ENCODE measurements at regions not wholly inside any gene's neighbourhood (a gene's known extent, or its start where the extent isn't known, plus 50 kb on each side); places are given as distances from the start of the nearest gene placed in this dataset.

DNA sequence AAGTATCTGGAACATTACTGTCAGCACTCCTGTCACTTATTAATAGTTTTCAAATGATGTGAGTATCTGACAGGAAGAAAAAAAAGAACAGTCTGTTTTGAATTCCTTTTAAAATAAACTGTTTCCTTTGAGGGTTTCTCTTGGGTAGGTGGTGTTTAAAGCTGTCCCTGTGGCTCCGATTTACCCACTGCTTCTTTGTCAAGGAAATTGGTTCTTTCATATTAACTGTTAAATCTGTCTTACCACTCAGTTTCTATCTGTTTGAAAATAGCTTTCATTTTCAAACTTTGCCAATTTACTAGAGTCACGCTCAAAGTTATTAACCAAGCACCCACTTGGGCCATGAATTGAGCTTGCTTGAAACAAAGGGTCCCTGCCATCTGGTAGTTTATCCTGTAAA is 614.6 kb upstream of the NXPH2 start:
- DNase-seq, result no peak

DNA sequence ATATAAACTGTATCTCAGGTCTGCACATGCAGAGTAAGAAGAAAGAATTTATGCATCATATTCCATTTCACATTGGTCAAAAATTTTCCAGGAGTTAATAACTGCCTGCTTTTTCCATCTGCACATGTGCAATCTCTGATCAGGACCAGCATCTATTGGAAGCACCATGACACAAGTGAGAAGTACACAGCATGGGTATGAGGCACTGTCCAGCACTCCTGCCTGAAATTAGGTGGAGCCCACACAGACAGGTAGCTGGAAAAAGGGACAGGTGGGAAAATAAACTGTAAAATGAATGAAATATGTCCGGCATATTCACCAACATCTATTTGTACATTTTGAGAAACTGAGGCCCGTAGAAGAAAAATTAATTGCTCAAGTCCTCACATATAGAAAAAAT is 609.2 kb upstream of the NXPH2 start:
- no peak for DNase-seq

DNA sequence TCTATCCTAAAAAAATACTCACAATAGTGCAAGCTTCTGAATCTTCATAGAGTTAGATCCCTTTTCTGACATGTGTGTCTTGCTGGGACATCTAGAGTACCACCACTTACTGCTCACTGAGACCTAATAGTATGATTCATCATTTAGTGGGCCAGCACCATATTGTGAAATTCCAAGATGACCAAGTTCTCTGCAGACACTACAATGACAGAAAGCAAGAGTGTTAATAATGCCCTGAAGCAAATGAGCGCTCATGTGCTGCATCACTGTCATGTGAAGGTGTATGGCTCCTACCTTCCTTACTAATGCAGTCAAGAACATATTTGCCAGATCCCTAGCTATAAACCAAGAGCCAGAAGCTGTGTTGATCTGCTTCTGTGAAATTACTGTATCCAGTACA is 606.2 kb upstream of the NXPH2 start:
- DNase-seq, result no peak

DNA sequence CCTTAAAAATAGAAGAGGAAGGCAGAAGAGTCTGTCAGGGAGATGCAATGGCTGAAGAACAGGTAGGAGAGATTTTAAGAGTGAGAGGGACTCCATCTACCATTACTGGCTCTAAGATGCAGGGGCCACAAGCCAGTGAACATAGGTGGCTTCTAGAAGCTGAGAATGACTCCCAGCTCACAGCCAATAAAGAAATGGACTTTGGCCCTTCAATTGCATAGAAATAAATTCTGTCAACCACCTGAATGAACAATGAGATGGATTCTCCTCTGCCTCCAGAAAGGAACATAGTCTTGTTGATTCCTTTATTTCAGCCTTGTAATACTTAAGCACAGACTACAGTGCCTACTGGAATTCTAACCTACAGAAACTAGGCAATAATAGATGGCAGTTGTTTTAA is 603.3 kb upstream of the NXPH2 start:
- DNase-seq, result no peak

DNA sequence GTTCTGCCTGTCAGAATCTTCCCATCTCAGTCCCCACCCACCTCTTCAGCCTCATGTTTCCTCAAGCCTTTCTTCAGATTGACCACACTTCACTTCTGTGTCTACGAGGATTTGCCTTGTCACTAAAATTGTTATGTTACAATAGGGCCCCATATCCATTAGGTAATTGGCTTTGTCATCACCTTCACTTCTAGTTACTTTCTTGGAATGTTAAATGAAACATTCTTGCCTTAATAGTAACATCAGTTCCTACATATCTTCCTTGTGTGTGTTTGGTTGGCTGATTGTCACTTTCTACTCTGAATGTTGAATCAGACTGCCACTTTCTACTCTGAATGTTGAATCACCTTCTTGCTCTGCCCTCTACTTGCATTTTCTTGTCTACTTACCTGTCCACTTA is 599.9 kb upstream of the NXPH2 start:
- no peak for DNase-seq

DNA sequence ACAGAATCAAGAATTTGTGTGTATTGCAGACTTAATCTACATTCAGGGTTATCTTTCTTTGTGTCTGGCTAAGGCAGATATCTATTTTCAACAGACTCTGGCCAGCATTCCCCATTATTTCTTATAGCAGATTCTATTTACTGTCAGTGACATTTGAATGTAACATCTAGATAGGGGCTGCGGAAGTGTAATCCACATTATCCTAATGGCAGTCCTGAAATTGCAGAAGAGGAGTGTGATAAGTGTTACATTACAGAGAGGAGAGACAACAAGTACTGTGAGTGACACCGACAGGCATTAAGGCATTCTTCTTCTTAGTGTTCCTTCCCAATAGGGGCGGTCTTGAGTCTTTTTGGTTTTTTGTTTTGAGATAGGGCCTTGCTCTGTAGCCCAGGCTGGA is 598.2 kb upstream of the NXPH2 start:
- no peak for DNase-seq

DNA sequence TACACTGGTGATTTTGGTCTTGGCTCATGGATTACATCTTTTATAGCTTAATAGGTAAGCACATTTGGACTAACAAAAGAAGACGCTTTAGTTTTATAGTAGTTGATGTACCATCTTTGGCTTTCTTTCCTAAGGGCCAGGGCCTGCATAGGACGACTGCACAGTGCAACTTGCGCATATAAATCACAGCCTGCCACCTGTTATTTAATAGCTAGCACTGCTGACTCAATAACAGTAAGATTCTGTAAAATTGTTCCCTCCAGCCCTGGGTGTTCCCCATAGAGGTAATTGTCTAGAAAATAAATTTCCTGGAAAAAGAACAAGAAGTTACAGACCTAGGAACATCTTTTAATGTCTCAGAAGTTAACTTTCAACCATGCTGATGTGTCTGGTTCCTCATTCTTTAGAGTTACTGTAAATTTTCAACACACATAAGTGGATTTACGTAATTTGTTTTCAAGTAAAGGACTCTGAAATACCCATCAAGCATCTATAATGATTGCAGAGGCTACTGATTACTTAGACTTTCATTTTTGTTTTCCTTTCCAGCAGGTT is 594.2 kb upstream of the NXPH2 start:
- no peak for DNase-seq

DNA sequence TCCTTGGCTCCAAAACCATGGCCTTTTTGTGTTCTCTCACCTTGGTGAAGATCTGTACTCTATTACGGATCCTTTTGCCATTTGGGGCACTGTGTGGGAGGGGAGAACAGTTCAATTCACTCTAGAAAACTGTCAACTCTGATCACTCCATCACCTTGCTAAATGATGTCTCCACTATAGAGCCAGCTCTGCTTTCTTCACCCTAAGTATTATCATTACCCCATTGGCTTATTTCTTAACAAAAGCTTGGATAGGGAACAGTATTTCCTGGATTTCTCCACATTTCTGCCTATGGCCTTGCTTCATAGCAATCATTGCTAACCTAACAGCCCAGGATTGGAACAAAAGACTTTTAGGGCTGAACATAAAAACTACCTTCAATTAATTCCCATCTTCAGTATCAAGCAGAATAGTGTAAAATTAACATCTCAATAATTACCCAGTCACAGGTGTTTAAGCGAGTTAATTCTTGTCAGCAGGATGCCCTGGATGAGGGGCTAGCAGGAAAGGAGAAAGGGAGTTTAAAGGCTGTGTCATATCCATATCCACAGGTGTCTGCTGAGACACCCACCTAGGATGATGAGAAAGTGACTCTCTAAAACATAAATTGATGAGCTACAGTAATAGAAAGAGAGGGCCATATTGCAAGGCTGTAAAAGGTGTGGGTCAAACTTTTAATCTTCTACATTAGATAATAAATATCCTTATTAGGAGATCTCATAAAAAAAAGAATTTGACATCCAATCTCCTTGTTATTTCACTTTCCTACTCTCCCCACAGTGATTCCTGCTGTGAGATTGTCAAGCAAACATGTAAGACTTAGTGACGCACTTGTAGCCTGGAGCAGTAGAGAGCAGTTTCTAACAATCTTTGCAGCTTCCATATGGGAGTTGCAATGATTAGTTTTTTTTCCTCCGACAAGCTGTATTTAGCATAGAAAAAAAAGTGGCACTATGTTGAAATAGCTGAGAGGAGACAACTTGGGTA is 589.5 kb upstream of the NXPH2 start:
- no peak for DNase-seq

DNA sequence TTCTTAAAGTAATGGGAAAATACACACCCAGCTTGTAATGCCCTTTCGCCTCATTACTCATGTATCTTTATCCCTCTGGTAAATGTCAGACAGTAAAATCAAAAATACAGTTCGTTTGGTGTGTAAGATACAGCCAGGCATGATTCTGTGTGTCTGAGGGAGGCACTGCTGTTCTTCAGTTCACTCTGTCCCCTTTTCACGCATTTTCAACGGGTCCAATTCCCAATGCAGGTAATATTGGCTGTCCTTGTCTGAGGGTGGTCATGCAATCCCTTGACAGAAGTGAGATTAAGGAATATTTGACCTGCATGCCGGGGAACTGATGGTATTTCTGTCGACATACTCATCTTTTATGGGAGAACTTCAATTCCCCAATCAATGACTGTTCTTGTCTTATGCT is 587.2 kb upstream of the NXPH2 start:
- no peak for DNase-seq

DNA sequence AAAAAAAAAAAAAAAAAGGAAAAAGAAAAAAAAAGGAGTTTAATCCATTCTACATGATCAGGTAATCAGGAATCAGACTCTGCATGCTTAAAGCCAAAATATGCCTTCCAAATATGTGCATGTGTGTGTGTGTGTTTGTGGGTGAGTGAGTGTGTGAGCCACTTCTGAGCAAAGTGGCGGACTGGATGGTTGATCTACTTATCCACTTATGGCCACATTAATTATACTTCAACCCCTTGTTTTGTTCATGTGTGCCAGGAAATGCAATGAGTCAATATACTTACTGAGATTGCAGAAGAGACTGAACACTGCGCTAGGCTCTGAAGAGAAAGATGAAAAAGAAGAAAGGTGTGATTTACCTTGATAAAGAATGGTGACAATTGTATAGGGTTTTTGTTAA is 586.5 kb upstream of the NXPH2 start:
- DNase-seq, result no peak

DNA sequence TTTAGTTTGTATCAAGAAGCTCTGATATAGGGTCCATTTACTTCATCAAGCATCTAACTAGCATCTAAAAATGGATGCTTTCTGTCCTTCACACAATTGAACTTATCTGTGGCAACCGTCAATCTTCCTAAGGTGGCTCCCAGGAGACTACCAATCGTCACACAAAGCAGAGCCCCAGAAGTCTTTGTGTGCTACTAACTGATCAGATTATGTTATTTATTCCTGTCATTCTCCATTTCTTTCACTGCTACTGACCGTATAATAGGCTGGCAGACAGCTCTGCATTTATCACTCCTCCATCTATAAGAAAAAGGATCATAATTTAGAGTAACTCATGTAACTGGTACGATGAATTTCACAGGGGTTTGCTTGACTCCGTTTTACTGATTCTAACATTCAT is 585.0 kb upstream of the NXPH2 start:
- DNase-seq, result no peak

DNA sequence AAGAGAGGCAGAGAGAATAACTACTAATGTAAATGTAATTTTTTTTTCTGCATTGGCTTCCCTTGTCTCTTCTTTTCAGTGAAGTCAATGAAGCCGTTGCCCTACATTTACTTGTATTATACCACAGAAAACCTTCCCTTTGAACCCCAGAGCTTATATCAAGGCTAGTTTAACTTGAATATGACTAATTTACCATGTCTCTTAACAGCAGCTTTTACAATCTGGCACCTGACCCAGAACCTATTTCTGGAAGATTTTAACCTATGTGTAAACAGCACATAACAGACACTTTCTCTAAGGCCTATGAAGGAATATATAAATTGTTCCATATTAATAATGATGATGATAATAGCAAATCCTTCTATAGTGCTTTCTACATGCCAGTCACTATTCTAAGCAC is 580.5 kb upstream of the NXPH2 start:
- no peak for DNase-seq

DNA sequence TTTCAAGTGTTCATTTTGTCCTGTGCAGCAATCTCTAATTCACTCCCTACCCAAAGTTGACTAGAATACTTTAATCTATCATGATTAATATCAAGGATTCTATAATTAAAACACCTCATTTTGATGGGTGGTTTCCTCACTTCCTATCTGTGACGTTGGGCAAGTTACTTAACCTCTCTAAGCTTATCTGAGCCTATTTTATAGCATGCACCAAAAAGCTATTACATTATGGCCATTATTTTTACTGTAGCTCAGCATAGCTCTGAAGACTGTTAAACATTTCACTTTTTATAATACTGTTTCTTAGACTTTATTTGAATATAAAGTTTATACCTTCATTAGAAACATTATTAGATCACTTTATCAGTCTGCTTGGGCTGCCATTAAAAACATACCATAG is 579.6 kb upstream of the NXPH2 start:
- DNase-seq, result no peak

DNA sequence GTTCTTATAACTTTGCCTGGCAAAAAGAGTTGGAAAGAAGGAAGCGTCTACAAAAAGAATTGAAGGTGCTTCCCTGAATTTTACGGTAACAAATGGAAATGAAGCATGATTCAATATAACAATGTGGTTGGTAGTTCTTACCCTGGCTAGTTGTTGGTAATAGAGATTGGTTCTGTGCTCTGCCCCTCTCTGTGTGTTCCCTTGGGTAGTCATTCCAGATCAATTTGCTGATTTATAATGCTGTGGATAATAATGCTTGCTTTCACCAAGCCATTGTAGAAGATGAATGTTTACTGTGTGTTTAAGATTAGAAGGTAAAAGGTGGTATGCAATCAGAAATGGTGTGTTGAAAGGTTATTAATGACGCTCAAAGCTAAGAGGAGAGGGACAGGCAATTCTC is 577.8 kb upstream of the NXPH2 start:
- no peak for DNase-seq

DNA sequence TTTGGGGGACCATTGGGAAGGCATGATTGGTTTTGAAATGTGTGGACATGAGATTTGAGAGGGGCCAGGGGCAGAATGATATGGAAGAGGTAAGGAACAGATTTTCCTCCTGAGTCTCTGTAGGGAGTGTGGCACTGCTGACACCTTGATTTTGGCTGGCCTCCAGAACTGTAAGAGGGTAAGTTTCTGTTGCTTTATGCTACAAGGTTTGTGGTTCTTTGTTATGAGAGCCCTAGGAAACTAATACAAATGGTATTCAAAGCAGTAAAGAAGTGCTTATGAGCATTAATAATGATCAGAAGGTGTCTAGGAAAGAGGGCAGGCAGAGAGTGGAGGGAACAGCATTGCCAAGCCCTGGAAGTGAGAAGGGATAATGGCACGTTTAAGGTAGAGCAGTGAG is 574.3 kb upstream of the NXPH2 start:
- no peak for DNase-seq

DNA sequence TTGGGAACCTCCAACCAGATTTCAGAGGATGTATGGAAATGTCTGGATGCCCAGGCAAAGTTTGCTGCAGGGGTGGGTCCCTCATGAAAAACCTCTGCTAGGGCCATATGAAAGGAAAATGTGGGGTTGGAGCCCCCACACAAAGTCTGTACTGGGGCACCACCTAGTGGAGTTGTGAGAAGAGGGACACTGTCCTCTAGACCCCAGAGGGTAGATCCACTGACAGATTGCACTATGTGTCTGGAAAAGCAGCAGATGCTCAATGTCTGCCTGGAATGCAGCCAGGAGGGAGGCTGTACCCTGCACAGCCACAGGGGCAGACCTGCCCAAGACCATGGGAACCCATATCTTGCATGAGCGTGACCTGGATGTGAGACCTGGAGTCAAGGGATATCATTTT is 573.7 kb upstream of the NXPH2 start:
- DNase-seq, result no peak

DNA sequence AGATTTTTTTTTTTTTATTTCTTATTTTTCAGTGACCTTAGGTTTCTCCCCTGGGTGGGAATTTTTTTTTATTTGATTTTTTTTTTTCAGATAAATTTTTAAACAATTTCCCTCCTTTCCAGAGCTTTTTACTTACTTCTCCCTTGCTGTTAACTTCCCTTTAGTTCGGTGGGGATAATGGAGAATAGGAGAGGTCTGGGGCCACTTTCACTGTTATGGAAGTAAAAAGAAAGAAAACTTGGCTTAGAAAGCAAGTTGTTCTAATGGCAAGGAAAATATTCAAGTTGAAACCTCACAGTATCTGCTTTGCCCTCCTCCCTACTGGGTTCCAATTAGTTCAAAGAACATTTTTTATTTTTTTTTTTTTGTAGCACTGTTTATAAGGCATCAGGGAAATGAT is 537.1 kb upstream of the NXPH2 start:
- no peak for DNase-seq

DNA sequence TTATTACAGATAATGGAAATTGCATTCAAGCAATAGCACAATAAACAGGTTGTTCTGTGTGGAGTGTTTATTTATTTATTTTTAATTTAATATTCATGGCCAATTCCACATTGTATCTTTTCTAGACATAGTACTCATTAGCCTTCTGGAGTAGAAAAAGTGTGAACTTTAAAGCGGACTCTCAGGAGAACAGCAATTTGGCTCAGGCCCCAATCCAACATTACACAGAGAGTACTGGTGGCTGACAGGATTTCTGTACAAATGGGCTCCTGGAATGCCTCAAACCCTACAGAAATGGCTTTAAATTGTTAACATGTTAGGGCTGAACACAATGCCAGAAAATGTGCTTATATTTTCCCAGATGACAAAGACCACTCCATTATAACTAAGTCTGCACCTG is 533.9 kb upstream of the NXPH2 start:
- no peak for DNase-seq

DNA sequence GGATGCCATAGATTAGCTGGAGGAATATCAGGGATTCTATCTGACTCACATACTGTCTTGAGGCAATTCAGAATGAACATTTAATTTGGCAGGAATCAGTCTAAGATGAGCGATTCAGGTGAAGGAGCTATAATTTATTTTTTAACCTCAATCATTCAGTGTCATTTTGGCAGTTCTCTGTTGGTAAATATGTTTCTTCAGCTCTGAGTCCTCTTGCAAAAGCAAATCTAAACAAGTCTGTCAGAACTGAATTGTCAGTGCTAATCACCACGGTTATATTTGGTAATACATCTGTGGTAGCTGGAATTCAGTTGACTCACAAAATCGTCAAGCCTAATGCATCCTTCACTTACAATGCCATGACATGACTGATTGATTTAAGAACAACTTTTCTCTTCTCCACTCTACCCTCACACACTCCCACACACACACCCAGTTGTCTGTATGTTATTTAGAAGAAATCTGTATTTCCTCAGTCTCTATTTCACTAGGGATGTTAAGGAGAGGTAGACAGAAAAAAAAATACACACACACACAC is 516.6 kb upstream of the NXPH2 start:
- peak; percentile 12 for DNase-seq

DNA sequence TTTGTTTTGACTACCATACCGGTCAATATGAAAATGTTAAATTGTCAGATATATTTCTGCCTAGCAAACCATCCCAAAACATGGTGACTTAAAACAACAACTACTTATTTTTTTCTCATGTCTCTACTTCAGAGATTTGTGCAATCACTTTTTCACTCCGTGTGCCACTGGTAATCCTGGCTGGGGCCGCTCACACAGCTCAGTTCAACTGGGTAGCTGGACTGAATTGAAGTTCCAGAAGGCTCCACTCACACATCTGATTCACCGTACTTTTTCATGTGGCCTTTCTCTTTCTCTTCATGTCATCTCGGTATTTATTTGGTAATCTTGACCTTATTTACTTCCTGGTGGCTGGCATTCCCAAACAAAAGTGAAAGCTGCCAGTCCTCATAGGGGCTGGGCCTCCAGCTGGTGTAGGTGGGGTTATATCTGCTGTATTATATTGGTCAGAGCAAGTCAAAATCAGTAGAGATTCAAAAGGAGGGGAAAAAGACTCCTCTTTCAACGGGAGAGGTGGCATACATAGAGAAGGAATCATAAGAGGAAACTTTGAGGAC is 513.9 kb upstream of the NXPH2 start:
- DNase-seq, result no peak

DNA sequence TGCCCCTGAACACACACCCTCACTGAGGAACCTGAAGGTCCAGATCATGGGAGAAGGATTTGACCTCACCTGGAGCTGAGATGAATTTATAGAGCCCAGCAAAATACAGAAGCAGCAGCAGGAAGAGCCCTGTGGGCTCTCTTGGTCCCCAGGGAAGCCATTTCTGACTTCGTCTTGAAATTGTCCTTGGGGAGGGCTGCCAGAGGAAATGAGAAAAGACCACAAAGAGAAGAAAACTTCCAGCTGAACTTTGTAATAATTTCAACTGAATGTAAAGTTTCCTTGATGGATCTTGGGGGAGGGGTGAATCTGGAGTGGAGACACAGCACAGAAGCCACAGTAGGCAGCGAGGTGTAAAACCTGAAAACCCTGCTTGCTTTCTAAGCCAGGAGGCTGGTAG is 500.9 kb upstream of the NXPH2 start:
- no peak for DNase-seq

DNA sequence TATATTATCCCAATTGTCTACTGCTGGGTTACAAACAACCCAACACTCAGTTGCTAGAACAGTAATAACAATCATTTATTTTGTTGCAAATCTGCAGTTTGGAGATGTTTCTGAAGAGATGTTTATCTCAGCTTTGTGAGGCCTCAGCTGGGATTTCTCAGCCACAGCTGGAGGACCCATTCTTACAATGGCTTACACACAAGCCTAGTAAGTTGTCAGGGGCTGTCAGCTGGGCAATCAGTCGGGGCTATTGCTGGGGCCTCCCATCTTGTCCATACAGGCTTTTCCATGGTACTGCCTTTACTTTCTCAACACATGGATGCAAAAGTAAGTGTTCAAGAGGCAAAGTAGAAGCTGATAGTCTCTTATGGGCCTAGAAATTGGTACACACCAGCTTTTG is 491.7 kb upstream of the NXPH2 start:
- DNase-seq, result no peak

DNA sequence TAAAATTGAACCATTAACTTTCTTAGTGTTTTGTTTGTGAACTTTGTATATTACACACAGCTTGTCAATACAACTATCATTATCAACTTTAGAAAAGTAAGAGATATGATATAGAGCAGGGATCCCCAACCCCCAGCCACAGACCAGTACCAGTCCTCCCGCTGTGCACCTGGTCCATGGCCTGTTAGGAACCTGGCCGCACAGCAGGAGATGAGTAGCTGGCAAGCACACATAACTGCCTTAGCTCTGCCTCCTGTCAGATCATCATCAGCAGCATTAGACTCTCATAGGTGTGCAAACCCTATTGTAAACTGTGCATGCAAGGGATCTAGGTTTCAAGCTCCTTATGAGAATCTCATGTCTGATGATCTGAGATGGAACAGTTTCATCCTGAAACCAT is 491.0 kb upstream of the NXPH2 start:
- no peak for DNase-seq

DNA sequence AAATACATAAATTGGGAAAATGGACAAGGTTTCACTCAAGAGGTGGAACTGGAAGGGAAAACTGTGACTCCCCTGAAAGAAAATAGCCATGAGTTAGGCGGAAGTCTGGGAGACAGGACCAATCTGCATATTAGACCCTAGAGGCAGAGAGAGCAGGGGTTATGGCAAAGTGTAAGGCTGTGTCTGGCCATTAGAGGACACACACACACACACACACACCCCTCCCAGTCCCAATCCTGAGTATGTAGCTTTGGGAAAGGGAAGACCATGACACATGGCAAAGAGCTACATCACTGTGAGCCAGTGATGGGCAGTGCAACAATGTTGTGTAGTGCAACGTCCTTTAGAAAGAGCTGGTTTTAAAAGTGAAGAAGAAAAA is 479.9 kb upstream of the NXPH2 start:
- DNase-seq, result no peak
